Vagina (tissue), 2 donors: ENCODE measurements at regions not wholly inside any gene's neighbourhood (a gene's known extent, or its start where the extent isn't known, plus 50 kb on each side); places are given as distances from the start of the nearest gene placed in this dataset.

ENCODE experiments used
- CTCF ChIP-seq, 3 experiments: fragments of 450-650 bp in 2 of 3; fragments of 200-600 bp in 1 of 3; sonication (generic) in 1 of 3; IDR thresholded peaks; one replicate each; pipeline ENCODE4 v1.5.1; 2017 to 2019; ENCODE audit warnings: antibody characterized with exemption in 3 of 3, mild to moderate bottlenecking in 2 of 3, moderate library complexity in 2 of 3
- POLR2A ChIP-seq, 2 donors: fragments of 450-650 bp; IDR thresholded peaks; one replicate each; pipeline ENCODE4 v1.6.1; 2017; ENCODE audit warnings: antibody characterized with exemption in 2 of 2, mild to moderate bottlenecking in 2 of 2, moderate library complexity in 2 of 2
- POLR2AphosphoS5 ChIP-seq, 2 donors: sonication (generic); formaldehyde crosslinking; IDR thresholded peaks; one replicate each; pipeline ENCODE4 v1.9.0; 2017; ENCODE audit warnings: antibody characterized with exemption in 2 of 2, mild to moderate bottlenecking in 2 of 2, low read depth in 1 of 2; ENCODE audit not compliant: insufficient read depth in 1 of 2

DNA sequence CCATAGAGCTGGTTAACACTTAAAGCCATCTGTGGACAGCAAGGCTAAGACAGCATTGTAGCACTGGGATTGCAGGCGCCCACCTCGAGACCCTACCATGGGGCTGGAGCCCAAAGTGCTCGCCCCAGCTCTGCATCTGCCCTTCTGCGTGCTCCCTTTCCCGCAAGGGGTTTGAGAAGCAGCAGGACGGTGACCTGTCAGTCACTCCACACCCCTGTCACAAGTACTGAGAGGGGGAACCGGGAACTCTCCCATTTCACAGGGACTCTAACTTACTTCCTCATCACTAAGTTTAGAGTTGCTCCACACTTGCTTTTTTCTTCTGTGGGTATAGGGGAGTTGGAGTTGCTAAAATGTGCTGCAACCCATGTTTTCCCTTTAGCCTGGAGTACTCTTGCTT is 273.2 kb downstream of the SMARCA2 start:
- TF ChIP-seq CTCF (IDR thresholded peaks at IDR 0.05) = no peak
- no peak for TF ChIP-seq POLR2AphosphoS5 (IDR thresholded peaks at IDR 0.05; ENCODE audit: insufficient read depth in 1 of 2, low read depth in 1 of 2)
- TF ChIP-seq POLR2A (IDR thresholded peaks at IDR 0.05) = no peak
